ENCODE measurements at regions not wholly inside any gene's neighbourhood (a gene's known extent, or its start where the extent isn't known, plus 50 kb on each side); places are given as distances from the start of the nearest gene placed in this dataset.

DNA sequence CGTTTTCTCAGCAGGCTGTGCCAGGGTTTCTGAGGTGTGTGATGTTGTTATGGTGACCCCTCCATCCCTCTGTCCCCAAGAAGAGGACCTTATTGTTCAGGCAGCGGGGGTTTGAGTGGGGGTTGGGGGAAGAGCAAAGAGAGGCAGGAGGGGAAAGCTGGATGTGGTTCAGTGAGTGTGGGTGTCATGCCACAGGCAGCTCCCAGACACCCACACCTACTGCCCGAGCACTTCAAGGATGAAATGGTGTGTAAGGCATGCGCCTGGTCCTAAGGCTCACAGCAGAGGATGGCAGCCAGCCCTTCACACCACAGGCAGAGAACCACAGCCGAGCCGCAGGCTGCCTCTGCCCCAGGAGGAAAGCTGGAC, 49.9 kb upstream of the STUM start:
- Mint-ChIP-seq H3K9me3 (ENCODE audit: low read depth) (peaks cover 1% of the 10 kb centered on the region), H3K4me3 (ENCODE audit: unreplicated experiment) (no peak overlapping the region)
- TF ChIP-seq CTCF (IDR thresholded peaks at IDR 0.05) = no peak

More for the DNA sequence above, 49.9 kb upstream of the STUM start:
- no peaks in the 10 kb centered on the region for H3K4me1 Mint-ChIP-seq (ENCODE audit: low read depth)
- DNase-seq (ENCODE audit: low spot score) = no peak
- H3K27ac Mint-ChIP-seq (ENCODE audit: unreplicated experiment) = no peak overlapping the region
- peaks cover 61% of the 10 kb centered on the region for H3K27me3 Mint-ChIP-seq (ENCODE audit: low read depth)
- peaks cover 2% of the 10 kb centered on the region for H3K36me3 Mint-ChIP-seq (ENCODE audit: low read depth)
